Stimulated activated CD4-positive, alpha-beta T cell treated with anti-CD3 and anti-CD28 coated beads, Interleukin-15, amount 100 ng/mL, for 48 hours (primary cell): ENCODE measurements at regions not wholly inside any gene's neighbourhood (a gene's known extent, or its start where the extent isn't known, plus 50 kb on each side); places are given as distances from the start of the nearest gene placed in this dataset.
"Not testable (repeated sequence)": the region's sequence is repeated elsewhere in the genome, so short reads cannot be mapped to it uniquely, and the experiment has no call there.

ENCODE experiments used
- DNase-seq, 2 donors: peaks; one replicate each; pipeline ENCODE4 v3.0.0-alpha.2; 2020; ENCODE audit warnings: low read depth in 2 of 2

GRCh38 chr6:112511441-112511840 is 164.3 kb downstream of the RFPL4B start:
- no peak for DNase-seq

- no peak for DNase-seq
Observed at GRCh38 chr6:112513175-112513574, 166.0 kb downstream of the RFPL4B start.

GRCh38 chr6:112522587-112522986 is 175.5 kb downstream of the RFPL4B start:
- DNase-seq, result no peak

GRCh38 chr6:112524071-112524470 is 176.9 kb downstream of the RFPL4B start:
- no peak for DNase-seq

- no peak for DNase-seq
Observed at GRCh38 chr6:112525749-112526148, 178.6 kb downstream of the RFPL4B start.

GRCh38 chr6:112526594-112526993 is 179.5 kb downstream of the RFPL4B start:
- DNase-seq, result no peak

GRCh38 chr6:112528306-112528705 is 181.2 kb downstream of the RFPL4B start:
- DNase-seq, result not testable (repeated sequence)

- no peak for DNase-seq
Observed at GRCh38 chr6:112535816-112536215, 188.7 kb downstream of the RFPL4B start.

- DNase-seq, result no peak
Observed at GRCh38 chr6:112539355-112539754, 192.2 kb downstream of the RFPL4B start.

- DNase-seq, result not testable (repeated sequence)
Observed at GRCh38 chr6:112541847-112542246, 194.7 kb downstream of the RFPL4B start.

- DNase-seq, result not testable (repeated sequence)
Observed at GRCh38 chr6:112547321-112548085, 200.4 kb downstream of the RFPL4B start.

- no peak for DNase-seq
Observed at GRCh38 chr6:112549749-112550148, 202.6 kb downstream of the RFPL4B start.

- DNase-seq, result no peak
Observed at GRCh38 chr6:112557435-112557834, 210.3 kb downstream of the RFPL4B start.

GRCh38 chr6:112557961-112558360 is 210.8 kb downstream of the RFPL4B start:
- DNase-seq, result no peak

- no peak for DNase-seq
Observed at GRCh38 chr6:112560651-112561050, 213.5 kb downstream of the RFPL4B start.

GRCh38 chr6:112562301-112563231 is 215.4 kb downstream of the RFPL4B start:
- no peak for DNase-seq

- no peak for DNase-seq
Observed at GRCh38 chr6:112563368-112563767, 216.2 kb downstream of the RFPL4B start.

GRCh38 chr6:112568066-112568465 is 220.9 kb downstream of the RFPL4B start:
- no peak for DNase-seq

- no peak for DNase-seq
Observed at GRCh38 chr6:112571488-112572270, 224.5 kb downstream of the RFPL4B start.

GRCh38 chr6:112574190-112574589 is 227.1 kb downstream of the RFPL4B start:
- DNase-seq, result no peak

GRCh38 chr6:112575309-112575834 is 228.2 kb downstream of the RFPL4B start:
- DNase-seq, result no peak

GRCh38 chr6:112576423-112576822 is 229.3 kb downstream of the RFPL4B start:
- no peak for DNase-seq
